ENCODE measurements at regions not wholly inside any gene's neighbourhood (a gene's known extent, or its start where the extent isn't known, plus 50 kb on each side); places are given as distances from the start of the nearest gene placed in this dataset.
"Not testable (repeated sequence)": the region's sequence is repeated elsewhere in the genome, so short reads cannot be mapped to it uniquely, and the experiment has no call there.

DNA sequence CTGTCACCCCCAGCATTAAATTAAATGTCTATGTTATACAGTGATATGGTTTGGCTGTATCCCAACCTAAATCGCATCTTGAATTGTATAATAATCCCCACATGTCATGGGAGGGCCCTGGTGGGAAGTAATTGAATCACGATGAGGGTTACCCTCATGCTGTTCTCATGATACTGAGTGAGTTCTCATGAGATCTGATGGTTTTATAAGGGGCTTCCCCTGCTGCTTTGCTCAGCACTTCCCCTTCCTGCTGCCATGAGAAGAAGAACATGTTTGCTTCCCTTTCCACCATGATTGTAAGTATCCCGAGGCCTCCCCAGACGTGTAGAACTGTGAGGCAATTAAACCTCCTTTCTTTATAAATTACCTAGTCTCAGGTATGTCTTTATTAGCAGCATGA, 445.7 kb downstream of the MRPL39 start:
- Histone ChIP-seq H3K27ac (ENCODE audit: low read length) (no peak overlapping the region), H3K4me1 (ENCODE audit: insufficient read depth, low read length) (no peaks in the 10 kb centered on the region), H3K4me3 (ENCODE audit: low read depth in 1 of 2, low read length in 2 of 2) (no peak overlapping the region), H3K4me2 (ENCODE audit: insufficient read depth, low read length) (no peak overlapping the region), H3K36me3 (ENCODE audit: insufficient read depth, low read length) (no peaks in the 10 kb centered on the region), H3K9me3 (ENCODE audit: insufficient read depth, low read length, severe bottlenecking) (no peaks in the 10 kb centered on the region), H3K9ac (ENCODE audit: low read depth, low read length) (no peak overlapping the region), H3K27me3 (ENCODE audit: insufficient read depth, low read length, poor library complexity) (no peaks in the 10 kb centered on the region), H4K20me1 (ENCODE audit: insufficient read depth, low read length) (no peaks in the 10 kb centered on the region), H2AFZ (ENCODE audit: low read depth, low read length) (no peak overlapping the region), H3K79me2 (ENCODE audit: insufficient read depth, low read length) (no peaks in the 10 kb centered on the region)
- TF ChIP-seq, protein P1, sequence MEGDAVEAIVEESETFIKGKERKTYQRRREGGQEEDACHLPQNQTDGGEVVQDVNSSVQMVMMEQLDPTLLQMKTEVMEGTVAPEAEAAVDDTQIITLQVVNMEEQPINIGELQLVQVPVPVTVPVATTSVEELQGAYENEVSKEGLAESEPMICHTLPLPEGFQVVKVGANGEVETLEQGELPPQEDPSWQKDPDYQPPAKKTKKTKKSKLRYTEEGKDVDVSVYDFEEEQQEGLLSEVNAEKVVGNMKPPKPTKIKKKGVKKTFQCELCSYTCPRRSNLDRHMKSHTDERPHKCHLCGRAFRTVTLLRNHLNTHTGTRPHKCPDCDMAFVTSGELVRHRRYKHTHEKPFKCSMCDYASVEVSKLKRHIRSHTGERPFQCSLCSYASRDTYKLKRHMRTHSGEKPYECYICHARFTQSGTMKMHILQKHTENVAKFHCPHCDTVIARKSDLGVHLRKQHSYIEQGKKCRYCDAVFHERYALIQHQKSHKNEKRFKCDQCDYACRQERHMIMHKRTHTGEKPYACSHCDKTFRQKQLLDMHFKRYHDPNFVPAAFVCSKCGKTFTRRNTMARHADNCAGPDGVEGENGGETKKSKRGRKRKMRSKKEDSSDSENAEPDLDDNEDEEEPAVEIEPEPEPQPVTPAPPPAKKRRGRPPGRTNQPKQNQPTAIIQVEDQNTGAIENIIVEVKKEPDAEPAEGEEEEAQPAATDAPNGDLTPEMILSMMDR (IDR thresholded peaks at IDR 0.05; ENCODE audit: borderline replicate concordance, extremely low read depth, low read length, poor library complexity, severe bottlenecking) = no peak
- no peak for TF ChIP-seq EZH2 (IDR thresholded peaks at IDR 0.05; ENCODE audit: borderline replicate concordance, low read depth, low read length, severe bottlenecking)
- DNase-seq (no peak), ATAC-seq (ENCODE audit: insufficient read depth, low read depth) (no peak)

DNA sequence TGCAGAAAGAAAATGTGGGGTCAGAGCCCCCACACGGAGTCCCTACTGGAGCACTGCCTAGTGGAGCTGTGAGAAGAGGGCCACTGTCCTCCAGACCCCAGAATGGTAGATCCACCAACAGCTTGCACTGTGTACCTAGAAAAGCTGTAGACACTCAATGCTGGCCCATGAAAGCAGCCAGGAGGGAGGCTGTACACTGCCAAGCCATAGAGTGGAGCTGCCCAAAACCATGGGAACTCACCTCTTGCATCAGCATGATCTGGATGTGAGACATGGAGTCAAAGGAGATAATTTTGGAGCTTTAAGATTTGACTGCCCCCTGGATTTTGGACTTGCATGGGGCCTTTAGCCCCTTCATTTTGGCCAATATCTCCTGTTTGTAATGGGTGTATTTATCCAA, 452.3 kb downstream of the MRPL39 start:
- not testable (repeated sequence) for H3K27me3 ChIP-seq (ENCODE audit: insufficient read depth, low read length, poor library complexity); H3K4me3 ChIP-seq (ENCODE audit: low read depth in 1 of 2, low read length in 2 of 2); H3K9ac ChIP-seq (ENCODE audit: low read depth, low read length); H3K9me3 ChIP-seq (ENCODE audit: insufficient read depth, low read length, severe bottlenecking); H3K36me3 ChIP-seq (ENCODE audit: insufficient read depth, low read length); H3K4me1 ChIP-seq (ENCODE audit: insufficient read depth, low read length); H2AFZ ChIP-seq (ENCODE audit: low read depth, low read length); H3K27ac ChIP-seq (ENCODE audit: low read length); DNase-seq; H3K79me2 ChIP-seq (ENCODE audit: insufficient read depth, low read length); H4K20me1 ChIP-seq (ENCODE audit: insufficient read depth, low read length); ATAC-seq (ENCODE audit: insufficient read depth, low read depth); H3K4me2 ChIP-seq (ENCODE audit: insufficient read depth, low read length)

DNA sequence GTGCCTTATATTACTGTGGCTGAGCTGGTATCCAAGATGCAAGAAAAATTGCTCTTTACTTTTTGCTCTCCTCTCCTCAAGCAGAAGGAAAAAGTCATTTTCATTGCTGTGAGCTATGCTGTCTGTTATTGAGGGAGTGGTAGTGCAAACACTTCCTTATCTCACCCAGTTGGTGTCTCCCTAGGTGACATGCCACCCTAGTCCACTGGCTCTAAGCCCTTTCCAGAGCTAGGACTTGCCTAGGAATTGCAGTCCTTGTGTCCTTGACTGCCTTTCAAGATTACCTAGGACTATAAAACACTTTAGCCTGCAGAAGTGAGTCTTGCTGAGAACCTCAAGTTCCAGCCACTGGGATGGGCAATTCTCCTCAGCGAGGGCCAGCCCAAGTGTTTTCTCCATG, 458.3 kb downstream of the MRPL39 start:
- H2AFZ ChIP-seq (ENCODE audit: low read depth, low read length) = no peak overlapping the region

DNA sequence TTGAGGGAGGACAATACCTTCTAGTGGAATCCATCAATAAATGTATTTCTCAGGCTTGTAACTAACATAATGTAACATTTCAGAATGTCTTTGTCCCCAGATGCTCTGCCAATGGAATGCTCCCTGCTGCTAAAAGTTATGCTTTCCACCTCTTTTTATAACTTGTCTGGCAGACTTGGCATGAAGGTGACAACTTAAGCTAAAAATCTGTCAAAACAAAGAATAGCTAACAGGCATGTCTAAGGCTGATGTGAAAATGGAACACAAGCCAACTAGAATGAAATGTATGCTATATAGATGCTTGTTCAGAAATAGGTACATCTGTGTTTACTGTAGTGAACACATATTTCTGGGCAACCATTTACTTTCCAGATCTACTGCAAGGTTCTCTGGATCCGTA, 467.9 kb downstream of the MRPL39 start:
- DNase-seq (no peak), ATAC-seq (ENCODE audit: insufficient read depth, low read depth) (no peak)
- Histone ChIP-seq H2AFZ (ENCODE audit: low read depth, low read length) (no peak overlapping the region), H3K36me3 (ENCODE audit: insufficient read depth, low read length) (no peaks in the 10 kb centered on the region), H3K9me3 (ENCODE audit: insufficient read depth, low read length, severe bottlenecking) (no peaks in the 10 kb centered on the region), H3K27me3 (ENCODE audit: insufficient read depth, low read length, poor library complexity) (no peaks in the 10 kb centered on the region), H3K4me1 (ENCODE audit: insufficient read depth, low read length) (no peaks in the 10 kb centered on the region), H3K79me2 (ENCODE audit: insufficient read depth, low read length) (no peaks in the 10 kb centered on the region), H3K4me2 (ENCODE audit: insufficient read depth, low read length) (no peak overlapping the region), H4K20me1 (ENCODE audit: insufficient read depth, low read length) (no peaks in the 10 kb centered on the region), H3K27ac (ENCODE audit: low read length) (no peak overlapping the region), H3K4me3 (ENCODE audit: low read depth in 1 of 2, low read length in 2 of 2) (no peak overlapping the region), H3K9ac (ENCODE audit: low read depth, low read length) (no peak overlapping the region)
- no peak for TF ChIP-seq EZH2 (IDR thresholded peaks at IDR 0.05; ENCODE audit: borderline replicate concordance, low read depth, low read length, severe bottlenecking)

More for the DNA sequence above, 458.3 kb downstream of the MRPL39 start:
- no peak overlapping the region for H3K27ac ChIP-seq (ENCODE audit: low read length)
- H3K4me1 ChIP-seq (ENCODE audit: insufficient read depth, low read length) = no peaks in the 10 kb centered on the region
- no peak overlapping the region for H3K4me2 ChIP-seq (ENCODE audit: insufficient read depth, low read length)
- no peak for ATAC-seq (ENCODE audit: insufficient read depth, low read depth)
- H3K4me3 ChIP-seq (ENCODE audit: low read depth in 1 of 2, low read length in 2 of 2) = no peak overlapping the region
- no peaks in the 10 kb centered on the region for H3K9me3 ChIP-seq (ENCODE audit: insufficient read depth, low read length, severe bottlenecking)
- no peaks in the 10 kb centered on the region for H3K27me3 ChIP-seq (ENCODE audit: insufficient read depth, low read length, poor library complexity)
- H4K20me1 ChIP-seq (ENCODE audit: insufficient read depth, low read length) = no peaks in the 10 kb centered on the region
- TF ChIP-seq, protein P1 (IDR thresholded peaks at IDR 0.05; ENCODE audit: borderline replicate concordance, extremely low read depth, low read length, poor library complexity, severe bottlenecking) = no peak
- no peak for TF ChIP-seq EZH2 (IDR thresholded peaks at IDR 0.05; ENCODE audit: borderline replicate concordance, low read depth, low read length, severe bottlenecking)
- no peak overlapping the region for H3K9ac ChIP-seq (ENCODE audit: low read depth, low read length)
- H3K79me2 ChIP-seq (ENCODE audit: insufficient read depth, low read length) = no peaks in the 10 kb centered on the region
- DNase-seq = no peak
- H3K36me3 ChIP-seq (ENCODE audit: insufficient read depth, low read length) = no peaks in the 10 kb centered on the region

Data from DND-41 (cell line).